HepG2 (cell line): ENCODE measurements at regions not wholly inside any gene's neighbourhood (a gene's known extent, or its start where the extent isn't known, plus 50 kb on each side); places are given as distances from the start of the nearest gene placed in this dataset.

Experiments
- ATAC-seq: fragments of 200-7000 bp; cut with Tn5 transposase; 3 replicates; pipeline ENCODE4 v1.9.1; 2020; ENCODE audit warnings: mild to moderate bottlenecking, moderate library complexity
- BruUV-seq: library from RNA; stranded (reverse); fragments of 400-500 nt; replicated peaks from 2 replicates; lab custom pipeline; 2021; lab: Mats Ljungman, UMichigan
- CTCF ChIA-PET: fragments of 300-600 bp; formaldehyde crosslinking; extraction: SDS; loops from one replicate; lab custom pipeline; 2021; ENCODE audit warnings: low total read pairs, inconsistent platforms, low intra/inter-chr PET ratio; lab: Yijun Ruan, JAX
- POLR2A ChIA-PET: fragments of 350-600 bp; sonication (Branson Sonifier 250); formaldehyde crosslinking; loops from one replicate; lab custom pipeline; 2020; ENCODE audit warnings: antibody characterized with exemption, inconsistent platforms; lab: Yijun Ruan, JAX
- DNase-seq: peaks from one replicate; pipeline ENCODE4 v3.0.0-alpha.2; 2015; ENCODE audit warnings: low spot score
- FAIRE-seq: peaks from 3 replicates; lab custom pipeline; 2011; peaks lifted over from hg19 to GRCh38; lab: Jason Lieb, UNC
- H2AFZ ChIP-seq: one replicate; pipeline ENCODE4 v1.6.1; 2011; ENCODE audit warnings: low read length, inconsistent platforms
- H3K27ac ChIP-seq: fragments of 300-600 bp; 3 replicates; pipeline ENCODE4 v1.8.0; 2011; ENCODE audit warnings: mixed run types, mild to moderate bottlenecking, mixed read lengths, low read length, inconsistent platforms; ENCODE audit not compliant: insufficient read depth; ENCODE audit errors: extremely low read length
- H3K27me3 ChIP-seq, 2 experiments: fragments of 200-600 bp in 1 of 2; 2 replicates in 1 of 2; 3 replicates in 1 of 2; pipeline versions ENCODE4 v1.6.0 to v1.8.0; 2011; ENCODE audit warnings: low read length in 2 of 2, mild to moderate bottlenecking in 2 of 2, moderate library complexity in 2 of 2, inconsistent platforms in 1 of 2; ENCODE audit not compliant: insufficient read depth in 2 of 2, control insufficient read depth in 1 of 2
- H3K36me3 ChIP-seq, 2 experiments: fragments of 200-600 bp in 1 of 2; replicated peaks in 1 of 2; 2 replicates in 1 of 2; 3 replicates in 1 of 2; pipeline versions ENCODE4 v1.5.1 to v1.8.0; 2011; ENCODE audit warnings: low read length in 2 of 2, inconsistent platforms in 1 of 2; ENCODE audit not compliant: insufficient read depth in 2 of 2, control insufficient read depth in 1 of 2
- H3K4me1 ChIP-seq: 2 replicates; pipeline ENCODE4 v1.5.1; 2012; ENCODE audit warnings: low read length, inconsistent platforms; ENCODE audit not compliant: insufficient read depth
- H3K4me2 ChIP-seq: 2 replicates; pipeline ENCODE4 v1.6.0; 2011; ENCODE audit warnings: low read depth, low read length, inconsistent platforms
- H3K4me3 ChIP-seq, 3 experiments: fragments of 200-600 bp in 1 of 3; sonication (generic), shearing (Covaris generic) in 1 of 3; replicated peaks in 1 of 3; 2 replicates each; pipeline ENCODE4 v1.5.1; 2011 to 2016; ENCODE audit warnings: low read length in 3 of 3, inconsistent platforms in 2 of 3, low read depth in 2 of 3, mild to moderate bottlenecking in 2 of 3, control low read depth in 1 of 3, mixed read lengths in 1 of 3; ENCODE audit not compliant: insufficient read depth in 1 of 3
- H3K79me2 ChIP-seq: one replicate; pipeline ENCODE4 v1.6.1; 2011; ENCODE audit warnings: low read length, inconsistent platforms; ENCODE audit not compliant: insufficient read depth
- H3K9ac ChIP-seq: 2 replicates; pipeline ENCODE4 v1.6.0; 2011; ENCODE audit warnings: mild to moderate bottlenecking, low read depth, low read length, inconsistent platforms; ENCODE audit not compliant: insufficient read depth
- H3K9me3 ChIP-seq: 2 replicates; pipeline ENCODE4 v1.5.1; 2012; ENCODE audit warnings: mild to moderate bottlenecking, low read length
- H4K20me1 ChIP-seq: 2 replicates; pipeline ENCODE4 v1.6.0; 2011; ENCODE audit warnings: inconsistent platforms, mild to moderate bottlenecking, low read length, moderate library complexity; ENCODE audit not compliant: insufficient read depth
- ATF6 ChIP-seq: sonication (generic); formaldehyde crosslinking; conservative IDR thresholded peaks from 2 replicates; pipeline ENCODE4 v1.4.0; 2020; ENCODE audit warnings: missing genetic modification reagents
- HOXA7 ChIP-seq: sonication (generic); formaldehyde crosslinking; IDR thresholded peaks from 2 replicates; pipeline ENCODE4 v1.8.1; 2022; ENCODE audit warnings: mild to moderate bottlenecking, missing genetic modification reagents, moderate library complexity
- MEF2D ChIP-seq: sonication (generic); formaldehyde crosslinking; IDR thresholded peaks from 2 replicates; pipeline ENCODE4 v1.5.1; 2020; ENCODE audit warnings: mild to moderate bottlenecking, missing genetic modification reagents
- PHF8 ChIP-seq: sonication (generic); formaldehyde crosslinking; IDR thresholded peaks from 2 replicates; pipeline ENCODE4 v1.5.0; 2020; ENCODE audit warnings: missing genetic modification reagents
- SIN3A ChIP-seq: IDR thresholded peaks from 2 replicates; pipeline ENCODE4 v1.6.1; 2011; ENCODE audit warnings: low read depth, mild to moderate bottlenecking, control low read depth, low read length, borderline replicate concordance
- TOPORS ChIP-seq: sonication (generic); formaldehyde crosslinking; IDR thresholded peaks from 2 replicates; pipeline ENCODE4 v1.8.0; 2023; ENCODE audit warnings: mild to moderate bottlenecking, missing genetic modification reagents
- ZNF335 ChIP-seq: sonication (generic); formaldehyde crosslinking; IDR thresholded peaks from 2 replicates; pipeline ENCODE4 v1.4.0; 2020; ENCODE audit warnings: missing genetic modification reagents
- ZNF766 ChIP-seq: sonication (generic); formaldehyde crosslinking; IDR thresholded peaks from 2 replicates; pipeline ENCODE4 v1.5.0; 2020; ENCODE audit warnings: missing genetic modification reagents, borderline replicate concordance
- ZNF790 ChIP-seq: sonication (generic); formaldehyde crosslinking; IDR thresholded peaks from 2 replicates; pipeline ENCODE4 v1.8.0; 2022; ENCODE audit warnings: missing genetic modification reagents, mild to moderate bottlenecking, borderline replicate concordance
- WGBS: methylation state at CpG from one replicate; pipeline ENCODE4 v1.1.6; 2017; ENCODE audit warnings: low lambda C conversion rate; 5-methylcytosine and 5-hydroxymethylcytosine counted together
- in situ Hi-C: cut with HindIII; loops from 2 replicates; pipeline ENCODE4 v1.10.0; 2017; ENCODE audit warnings: low pct_unique_long_range_greater_than_20kb; ENCODE audit not compliant: extremely low pct_ligation_motif_present
- intact Hi-C: fragments of 100-400 bp; cut with micrococcal nuclease; formaldehyde crosslinking; loops from one replicate; pipeline ENCODE4 v1.10.0; 2022; ENCODE audit not compliant: unreplicated experiment
- TF ChIP-seq, protein P1 (sequence below): sonication (generic); formaldehyde crosslinking; conservative IDR thresholded peaks from 2 replicates; pipeline ENCODE4 v1.8.0; 2022; ENCODE audit warnings: low read depth, missing genetic modification reagents

- in situ Hi-C loops = no loop called here
- DNase-seq = no peak
- Histone ChIP-seq H2AFZ (no peak overlapping the region), H3K36me3 (no peaks in the 10 kb centered on the region), H3K27me3 (no peaks in the 10 kb centered on the region; a peak in 2 of 5 replicates), H3K4me3 (no peak overlapping the region)
- POLR2A ChIA-PET = no interaction called here
- WGBS = 2% methylated on average over 3 of the region's 3 CpGs
- no TSS peak for BruUV-seq
- no peak for TF ChIP-seq ZNF335 (CRISPR knock-in tag)
- TF ChIP-seq SIN3A = no peak
- TF ChIP-seq ZNF790 (CRISPR knock-in tag) = no peak
- no peak for TF ChIP-seq ATF6
- TF ChIP-seq TOPORS = no peak
- no peak for TF ChIP-seq ZNF766 (CRISPR knock-in tag)
- TF ChIP-seq, all 625 proteins: peak for 0
- Histone ChIP-seq H3K9me3 (no peaks in the 10 kb centered on the region), H3K9ac (no peak overlapping the region), H4K20me1 (no peaks in the 10 kb centered on the region), H3K79me2 (no peaks in the 10 kb centered on the region), H3K4me2 (no peak overlapping the region), H3K27ac (no peak overlapping the region), H3K4me1 (no peaks in the 10 kb centered on the region)
- ATAC-seq (no peak), FAIRE-seq (no peak)
- intact Hi-C loops = no loop called here
- CTCF ChIA-PET = no interaction called here
Observed at GRCh38 chr2:38220164-38220563, 144.2 kb upstream of the CYP1B1 start.

GRCh38 chr2:38218995-38219394, 143.0 kb upstream of the CYP1B1 start:
- Histone ChIP-seq H3K27me3 (no peaks in the 10 kb centered on the region; a peak in 2 of 5 replicates), H2AFZ (no peak overlapping the region), H4K20me1 (no peaks in the 10 kb centered on the region), H3K36me3 (no peaks in the 10 kb centered on the region), H3K4me1 (0 out of 2 replicates have a peak, but pooled peaks cover 5% of the 10 kb centered on the region), H3K9me3 (no peaks in the 10 kb centered on the region), H3K79me2 (no peaks in the 10 kb centered on the region), H3K9ac (no peak overlapping the region), H3K4me3 (no peak overlapping the region), H3K27ac (no peak overlapping the region), H3K4me2 (no peak overlapping the region)
- in situ Hi-C loops (no loop called here), intact Hi-C loops (no loop called here)
- ChIA-PET POLR2A (no interaction called here), CTCF (no interaction called here)
- no peak for ATAC-seq
- TF ChIP-seq, protein P1, sequence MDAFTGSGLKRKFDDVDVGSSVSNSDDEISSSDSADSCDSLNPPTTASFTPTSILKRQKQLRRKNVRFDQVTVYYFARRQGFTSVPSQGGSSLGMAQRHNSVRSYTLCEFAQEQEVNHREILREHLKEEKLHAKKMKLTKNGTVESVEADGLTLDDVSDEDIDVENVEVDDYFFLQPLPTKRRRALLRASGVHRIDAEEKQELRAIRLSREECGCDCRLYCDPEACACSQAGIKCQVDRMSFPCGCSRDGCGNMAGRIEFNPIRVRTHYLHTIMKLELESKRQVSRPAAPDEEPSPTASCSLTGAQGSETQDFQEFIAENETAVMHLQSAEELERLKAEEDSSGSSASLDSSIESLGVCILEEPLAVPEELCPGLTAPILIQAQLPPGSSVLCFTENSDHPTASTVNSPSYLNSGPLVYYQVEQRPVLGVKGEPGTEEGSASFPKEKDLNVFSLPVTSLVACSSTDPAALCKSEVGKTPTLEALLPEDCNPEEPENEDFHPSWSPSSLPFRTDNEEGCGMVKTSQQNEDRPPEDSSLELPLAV (CRISPR knock-in tag) = no peak
- TF ChIP-seq PHF8 (CRISPR knock-in tag) (no peak), HOXA7 (CRISPR knock-in tag) (no peak), MEF2D (no peak)
- no peak for FAIRE-seq
- no TSS peak for BruUV-seq
- no peak for DNase-seq
- WGBS = 30% methylated on average over 5 of the region's 5 CpGs
